Smooth muscle cell (in vitro differentiated cells): ENCODE measurements at regions not wholly inside any gene's neighbourhood (a gene's known extent, or its start where the extent isn't known, plus 50 kb on each side); places are given as distances from the start of the nearest gene placed in this dataset.
"Not testable (repeated sequence)": the region's sequence is repeated elsewhere in the genome, so short reads cannot be mapped to it uniquely, and the experiment has no call there.

Source experiments
- DNase-seq: peaks from one replicate; lab custom pipeline; 2025; ENCODE audit not compliant: unreplicated experiment; lab: John Stamatoyannopoulos, UW
- H2AFZ ChIP-seq: fragments of 200-600 bp; sonication (generic); 2 replicates; pipeline ENCODE4 v1.6.0; 2016; ENCODE audit warnings: antibody characterized with exemption, low read depth, mild to moderate bottlenecking
- H3F3A ChIP-seq: fragments of 200-600 bp; sonication (generic); 2 replicates; pipeline ENCODE4 v1.6.0; 2017; ENCODE audit warnings: antibody characterized with exemption, low read depth
- H3K27ac ChIP-seq: fragments of 200-600 bp; sonication (generic); 2 replicates; pipeline ENCODE4 v1.5.1; 2016; ENCODE audit warnings: low read depth, mild to moderate bottlenecking
- H3K27me3 ChIP-seq: fragments of 200-600 bp; sonication (generic); 2 replicates; pipeline ENCODE4 v1.6.1; 2016; ENCODE audit warnings: low read depth, mild to moderate bottlenecking
- H3K36me3 ChIP-seq: fragments of 200-600 bp; sonication (generic); 2 replicates; pipeline ENCODE4 v1.5.1; 2016; ENCODE audit warnings: low read depth
- H3K4me1 ChIP-seq: fragments of 200-600 bp; sonication (generic); 2 replicates; pipeline ENCODE4 v1.5.1; 2016; ENCODE audit warnings: low read depth
- H3K4me2 ChIP-seq: fragments of 200-600 bp; sonication (generic); 2 replicates; pipeline ENCODE4 v1.6.0; 2016; ENCODE audit warnings: mild to moderate bottlenecking
- H3K4me3 ChIP-seq: fragments of 200-600 bp; sonication (generic); 2 replicates; pipeline ENCODE4 v1.5.1; 2016; ENCODE audit warnings: mild to moderate bottlenecking
- H3K79me2 ChIP-seq: fragments of 200-600 bp; sonication (generic); 2 replicates; pipeline ENCODE4 v1.6.0; 2016; ENCODE audit warnings: low read depth, mild to moderate bottlenecking
- H3K9ac ChIP-seq: fragments of 200-600 bp; sonication (generic); 2 replicates; pipeline ENCODE4 v1.6.0; 2016; ENCODE audit warnings: low read depth
- H3K9me3 ChIP-seq: fragments of 200-600 bp; sonication (generic); replicated peaks from 2 replicates; pipeline ENCODE4 v1.5.1; 2016; ENCODE audit warnings: low read depth
- H4K20me1 ChIP-seq: fragments of 200-600 bp; sonication (generic); 2 replicates; pipeline ENCODE4 v1.6.0; 2016; ENCODE audit warnings: low read depth
- WGBS: methylation state at CpG from one replicate; pipeline ENCODE4 v1.1.7; 2016; ENCODE audit warnings: low lambda C conversion rate; 5-methylcytosine and 5-hydroxymethylcytosine counted together
- TF ChIP-seq, protein P1 (sequence below): fragments of 200-600 bp; sonication (generic); IDR thresholded peaks from 2 replicates; pipeline ENCODE4 v1.5.1; 2017; ENCODE audit warnings: borderline replicate concordance, mild to moderate bottlenecking, antibody characterized with exemption; ENCODE audit not compliant: insufficient read depth, poor library complexity, severe bottlenecking

DNA sequence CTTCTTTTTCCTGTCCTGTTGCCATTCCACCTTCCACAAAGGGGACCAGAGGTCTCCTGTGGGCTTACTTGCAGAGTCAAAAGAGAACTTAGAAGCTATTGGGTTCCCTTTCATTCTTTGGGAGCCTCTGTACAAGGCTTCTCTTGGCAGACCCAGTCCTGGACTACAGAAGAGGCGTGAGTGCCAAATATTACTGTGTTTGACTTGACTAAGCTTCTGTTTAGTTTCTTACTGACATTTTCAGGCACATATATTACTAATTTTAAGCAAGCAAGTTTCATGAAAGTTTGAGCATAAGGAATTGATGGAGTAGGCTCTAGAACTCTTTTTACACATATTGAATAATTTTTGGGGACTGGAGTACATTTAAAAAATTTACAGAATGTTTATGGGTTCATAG is 254.4 kb downstream of the HAPSTR1 start:
- no peak overlapping the region for H3K4me2 ChIP-seq
- TF ChIP-seq, protein P1, sequence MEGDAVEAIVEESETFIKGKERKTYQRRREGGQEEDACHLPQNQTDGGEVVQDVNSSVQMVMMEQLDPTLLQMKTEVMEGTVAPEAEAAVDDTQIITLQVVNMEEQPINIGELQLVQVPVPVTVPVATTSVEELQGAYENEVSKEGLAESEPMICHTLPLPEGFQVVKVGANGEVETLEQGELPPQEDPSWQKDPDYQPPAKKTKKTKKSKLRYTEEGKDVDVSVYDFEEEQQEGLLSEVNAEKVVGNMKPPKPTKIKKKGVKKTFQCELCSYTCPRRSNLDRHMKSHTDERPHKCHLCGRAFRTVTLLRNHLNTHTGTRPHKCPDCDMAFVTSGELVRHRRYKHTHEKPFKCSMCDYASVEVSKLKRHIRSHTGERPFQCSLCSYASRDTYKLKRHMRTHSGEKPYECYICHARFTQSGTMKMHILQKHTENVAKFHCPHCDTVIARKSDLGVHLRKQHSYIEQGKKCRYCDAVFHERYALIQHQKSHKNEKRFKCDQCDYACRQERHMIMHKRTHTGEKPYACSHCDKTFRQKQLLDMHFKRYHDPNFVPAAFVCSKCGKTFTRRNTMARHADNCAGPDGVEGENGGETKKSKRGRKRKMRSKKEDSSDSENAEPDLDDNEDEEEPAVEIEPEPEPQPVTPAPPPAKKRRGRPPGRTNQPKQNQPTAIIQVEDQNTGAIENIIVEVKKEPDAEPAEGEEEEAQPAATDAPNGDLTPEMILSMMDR, result no peak
- no peaks in the 10 kb centered on the region for H3K36me3 ChIP-seq
- no peak for DNase-seq
- H3K79me2 ChIP-seq, result no peaks in the 10 kb centered on the region
- no peak overlapping the region for H3K27ac ChIP-seq
- WGBS, result 89% methylated on average over 1 of the region's 1 CpG
- no peak overlapping the region for H2AFZ ChIP-seq
- no peak overlapping the region for H3K9ac ChIP-seq
- no peaks in the 10 kb centered on the region for H3F3A ChIP-seq
- no peaks in the 10 kb centered on the region for H3K9me3 ChIP-seq
- no peaks in the 10 kb centered on the region for H4K20me1 ChIP-seq
- no peaks in the 10 kb centered on the region for H3K4me1 ChIP-seq
- H3K27me3 ChIP-seq, result no peaks in the 10 kb centered on the region
- H3K4me3 ChIP-seq, result no peak overlapping the region

DNA sequence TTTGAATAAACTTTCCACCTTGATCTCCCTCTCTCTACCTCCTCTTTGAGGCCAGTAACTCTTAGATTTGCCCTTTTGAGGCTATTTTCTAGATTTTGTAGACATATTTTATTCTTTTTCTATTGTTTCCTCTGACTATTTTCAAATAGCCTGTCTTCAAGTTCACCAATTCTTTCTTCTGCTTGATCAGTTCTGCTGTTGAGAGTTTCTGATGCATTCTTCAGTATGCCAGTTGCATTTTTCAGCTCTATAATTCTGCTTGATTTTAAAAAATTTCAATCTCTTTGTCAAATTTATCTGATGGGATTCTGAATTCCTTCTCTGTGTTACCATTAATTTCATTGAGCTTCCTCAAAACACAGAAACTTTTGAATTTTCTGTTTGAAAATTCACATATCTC is 257.5 kb downstream of the HAPSTR1 start:
- Histone ChIP-seq H3K4me3 (no peak overlapping the region), H4K20me1 (no peaks in the 10 kb centered on the region), H3K4me1 (no peaks in the 10 kb centered on the region), H2AFZ (no peak overlapping the region), H3K36me3 (no peaks in the 10 kb centered on the region), H3K27ac (no peak overlapping the region), H3K4me2 (no peak overlapping the region), H3F3A (no peaks in the 10 kb centered on the region), H3K9ac (no peak overlapping the region), H3K27me3 (no peaks in the 10 kb centered on the region), H3K79me2 (no peaks in the 10 kb centered on the region), H3K9me3 (no peaks in the 10 kb centered on the region)
- TF ChIP-seq, protein P1, result no peak
- DNase-seq, result no peak

DNA sequence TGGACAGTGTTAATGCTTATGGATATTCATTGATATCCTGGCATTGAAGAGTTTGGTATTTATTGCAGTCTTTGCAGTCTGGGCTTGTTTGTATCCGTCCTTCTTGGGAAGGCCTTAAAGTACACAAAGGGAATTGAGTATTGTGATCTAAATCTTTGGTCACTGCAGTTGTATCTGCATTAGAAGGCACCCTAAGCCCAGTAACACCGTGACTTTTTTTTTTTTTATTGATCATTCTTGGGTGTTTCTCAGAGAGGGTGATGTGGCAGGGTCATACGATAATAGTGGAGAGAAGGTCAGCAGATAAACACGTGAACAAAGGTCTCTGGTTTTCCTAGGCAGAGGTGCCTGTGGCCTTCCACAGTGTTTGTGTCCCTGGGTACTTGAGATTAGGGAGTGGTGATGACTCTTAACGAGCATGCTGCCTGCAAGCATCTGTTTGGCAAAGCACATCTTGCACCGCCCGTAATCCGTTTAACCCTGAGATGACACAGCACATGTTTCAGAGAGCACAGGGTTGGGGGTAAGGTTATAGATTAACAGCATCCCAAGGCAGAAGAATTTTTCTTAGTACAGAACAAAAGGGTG is 258.0 kb downstream of the HAPSTR1 start:
- H3K4me3 ChIP-seq, DNase-seq, H3K36me3 ChIP-seq, H4K20me1 ChIP-seq, H3K4me1 ChIP-seq, H3K4me2 ChIP-seq, H3K27ac ChIP-seq, H3K9ac ChIP-seq, H3F3A ChIP-seq, H3K27me3 ChIP-seq, H3K9me3 ChIP-seq, H3K79me2 ChIP-seq, H2AFZ ChIP-seq: not testable (repeated sequence)
- WGBS, result 87% methylated on average over 8 of the region's 8 CpGs

DNA sequence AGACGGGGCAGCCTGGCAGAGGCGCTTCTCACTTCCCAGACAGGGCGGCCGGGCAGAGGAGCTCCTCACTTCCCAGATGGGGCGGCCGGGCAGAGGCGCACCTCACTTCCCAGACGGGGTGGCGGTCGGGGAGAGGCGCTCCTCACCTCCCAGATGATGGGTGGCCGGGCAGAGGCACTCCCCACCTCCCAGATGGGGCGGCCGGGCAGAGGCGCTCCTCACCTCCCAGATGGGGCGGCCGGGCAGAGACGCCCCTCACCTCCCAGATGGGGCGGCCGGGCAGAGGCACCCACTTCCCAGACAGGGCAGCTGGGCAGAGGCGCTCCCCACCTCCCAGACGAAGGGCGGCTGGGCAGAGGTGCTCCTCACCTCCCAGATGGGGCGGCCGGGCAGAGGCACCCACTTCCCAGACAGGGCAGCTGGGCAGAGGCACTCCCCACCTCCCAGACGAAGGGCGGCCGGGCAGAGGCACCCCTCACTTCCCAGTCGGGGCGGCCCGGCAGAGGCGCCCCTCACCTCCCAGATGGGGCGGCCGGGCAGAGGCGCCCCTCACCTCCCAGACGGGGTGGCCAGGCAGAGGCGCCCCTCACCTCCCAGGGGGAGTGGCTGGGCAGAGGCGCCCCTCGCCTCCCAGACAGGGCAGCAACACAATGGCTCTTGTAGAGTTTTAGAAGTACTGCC is 258.8 kb downstream of the HAPSTR1 start:
- not testable (repeated sequence) for H3K79me2 ChIP-seq, H4K20me1 ChIP-seq, H3K27me3 ChIP-seq, H3K4me3 ChIP-seq, DNase-seq, H3K9me3 ChIP-seq, H3K4me2 ChIP-seq, H3K27ac ChIP-seq, H3K9ac ChIP-seq, H2AFZ ChIP-seq, H3K4me1 ChIP-seq, H3K36me3 ChIP-seq, H3F3A ChIP-seq
- 95% methylated on average over 34 of the region's 39 CpGs for WGBS
